ENCODE measurements at regions not wholly inside any gene's neighbourhood (a gene's known extent, or its start where the extent isn't known, plus 50 kb on each side); places are given as distances from the start of the nearest gene placed in this dataset.

- TF ChIP-seq CHD7 (IDR thresholded peaks at IDR 0.05; ENCODE audit: insufficient replicate concordance, low read length) (no peak), TAF1 (IDR thresholded peaks at IDR 0.05; ENCODE audit: low read depth, low read length) (no peak), POLR2A (IDR thresholded peaks at IDR 0.05; ENCODE audit: control extremely low read depth in 1 of 2, low read depth in 2 of 2, low read length in 2 of 2) (no peak), CTBP2 (IDR thresholded peaks at IDR 0.05; ENCODE audit: borderline replicate concordance, insufficient read depth, insufficient read length, low read length) (no peak), EZH2 (IDR thresholded peaks at IDR 0.05; ENCODE audit: low read depth, low read length, severe bottlenecking) (no peak), ZNF274 (IDR thresholded peaks at IDR 0.05; ENCODE audit: borderline replicate concordance, extremely low read depth, low read length) (no peak), JUN (IDR thresholded peaks at IDR 0.05; ENCODE audit: low read depth, low read length) (no peak), BCL11A (IDR thresholded peaks at IDR 0.05; ENCODE audit: low read depth in 2 of 2, low read length in 2 of 2) (no peak)
- TF ChIP-seq, protein P1, sequence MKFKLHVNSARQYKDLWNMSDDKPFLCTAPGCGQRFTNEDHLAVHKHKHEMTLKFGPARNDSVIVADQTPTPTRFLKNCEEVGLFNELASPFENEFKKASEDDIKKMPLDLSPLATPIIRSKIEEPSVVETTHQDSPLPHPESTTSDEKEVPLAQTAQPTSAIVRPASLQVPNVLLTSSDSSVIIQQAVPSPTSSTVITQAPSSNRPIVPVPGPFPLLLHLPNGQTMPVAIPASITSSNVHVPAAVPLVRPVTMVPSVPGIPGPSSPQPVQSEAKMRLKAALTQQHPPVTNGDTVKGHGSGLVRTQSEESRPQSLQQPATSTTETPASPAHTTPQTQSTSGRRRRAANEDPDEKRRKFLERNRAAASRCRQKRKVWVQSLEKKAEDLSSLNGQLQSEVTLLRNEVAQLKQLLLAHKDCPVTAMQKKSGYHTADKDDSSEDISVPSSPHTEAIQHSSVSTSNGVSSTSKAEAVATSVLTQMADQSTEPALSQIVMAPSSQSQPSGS (IDR thresholded peaks at IDR 0.05; ENCODE audit: low read length), result no peak
Observed at GRCh38 chr9:106456581-106456980, 406.4 kb upstream of the ZNF462 start (continued).

Measured in H1 (cell line).